Endothelial cell of umbilical vein (primary cell): ENCODE measurements at regions not wholly inside any gene's neighbourhood (a gene's known extent, or its start where the extent isn't known, plus 50 kb on each side); places are given as distances from the start of the nearest gene placed in this dataset.

Experiments
- BruUV-seq: library from RNA; stranded (reverse); fragments of 400-500 nt; replicated peaks from 2 replicates; lab custom pipeline; 2021; lab: Mats Ljungman, UMichigan
- CTCF ChIA-PET: fragments of 300-600, 350-600 bp; sonication (Branson Sonifier 250); formaldehyde crosslinking; loops from one replicate; lab custom pipeline; 2021; ENCODE audit warnings: antibody characterized with exemption, inconsistent platforms; lab: Charles Lee
- POLR2A ChIA-PET: fragments of 300-600, 350-600 bp; sonication (Branson Sonifier 250); formaldehyde crosslinking; loops from one replicate; lab custom pipeline; 2021; ENCODE audit warnings: antibody characterized with exemption, inconsistent platforms; lab: Charles Lee
- DNase-seq: peaks from one replicate; pipeline ENCODE4 v3.0.0-alpha.2; 2011; ENCODE audit warnings: low read depth, low spot score
- FAIRE-seq: peaks from 2 replicates; lab custom pipeline; 2011; peaks lifted over from hg19 to GRCh38; lab: Jason Lieb, UNC
- H2AFZ ChIP-seq: 2 replicates; pipeline ENCODE4 v1.6.0; 2012; ENCODE audit warnings: low read depth, low read length, control low read depth, inconsistent platforms
- H3K27ac ChIP-seq: 2 replicates; pipeline ENCODE4 v1.5.1; 2011; ENCODE audit warnings: low read depth, mild to moderate bottlenecking, control low read depth, low read length, moderate library complexity; ENCODE audit not compliant: insufficient read depth
- H3K27me3 ChIP-seq, 2 experiments: 2 replicates each; pipeline versions ENCODE4 v1.6.0 to v1.6.1; 2011; ENCODE audit warnings: low read length in 2 of 2, mixed read lengths in 1 of 2; ENCODE audit not compliant: control insufficient read depth in 2 of 2, insufficient read depth in 2 of 2
- H3K36me3 ChIP-seq, 2 experiments: 2 replicates in 1 of 2; 3 replicates in 1 of 2; pipeline ENCODE4 v1.5.1; 2011; ENCODE audit warnings: low read length in 2 of 2, mild to moderate bottlenecking in 1 of 2, moderate library complexity in 1 of 2; ENCODE audit not compliant: control insufficient read depth in 2 of 2, insufficient read depth in 2 of 2; ENCODE audit errors: extremely low read depth in 1 of 2
- H3K4me1 ChIP-seq: 3 replicates; pipeline ENCODE4 v1.5.1; 2011; ENCODE audit warnings: mild to moderate bottlenecking, low read length; ENCODE audit not compliant: control insufficient read depth, insufficient read depth; ENCODE audit errors: extremely low read depth
- H3K4me2 ChIP-seq: 2 replicates; pipeline ENCODE4 v1.6.1; 2011; ENCODE audit warnings: low read length, control low read depth, mixed read lengths; ENCODE audit not compliant: insufficient read depth
- H3K4me3 ChIP-seq, 3 experiments: fragments of 200-600 bp in 1 of 3; sonication (generic), shearing (Covaris generic) in 1 of 3; replicated peaks in 1 of 3; 2 replicates each; pipeline ENCODE4 v1.5.1; 2011 to 2016; ENCODE audit warnings: control low read depth in 3 of 3, low read length in 3 of 3, mild to moderate bottlenecking in 2 of 3, inconsistent platforms in 1 of 3, low read depth in 1 of 3, moderate library complexity in 1 of 3; ENCODE audit not compliant: insufficient read depth in 1 of 3
- H3K79me2 ChIP-seq: 2 replicates; pipeline ENCODE4 v1.6.0; 2012; ENCODE audit warnings: low read length, inconsistent platforms; ENCODE audit not compliant: control insufficient read depth, insufficient read depth
- H3K9ac ChIP-seq: replicated peaks from 2 replicates; pipeline ENCODE3; 2011; ENCODE audit warnings: low read length, control low read depth; ENCODE audit not compliant: insufficient read depth; ENCODE audit errors: extremely low read depth
- H3K9me1 ChIP-seq: replicated peaks from 3 replicates; pipeline ENCODE4 v1.6.0; 2011; ENCODE audit warnings: mild to moderate bottlenecking, low read length; ENCODE audit not compliant: control insufficient read depth, insufficient read depth; ENCODE audit errors: extremely low read depth
- H3K9me3 ChIP-seq: replicated peaks from 2 replicates; pipeline ENCODE4 v1.5.1; 2012; ENCODE audit warnings: low read length, inconsistent platforms; ENCODE audit not compliant: control insufficient read depth, insufficient read depth
- H4K20me1 ChIP-seq: replicated peaks from 2 replicates; pipeline ENCODE3; 2011; ENCODE audit warnings: mild to moderate bottlenecking, low read length; ENCODE audit not compliant: control insufficient read depth, insufficient read depth; ENCODE audit errors: extremely low read depth
- CTCF ChIP-seq, 2 donors: IDR thresholded peaks; 1 replicate in 1 of 2; 2 replicates in 1 of 2; pipeline ENCODE4 v1.5.1; 2011; ENCODE audit warnings: low read length in 2 of 2, mild to moderate bottlenecking in 2 of 2, moderate library complexity in 2 of 2, control low read depth in 1 of 2, inconsistent platforms in 1 of 2, low read depth in 1 of 2; ENCODE audit not compliant: insufficient read depth in 1 of 2; ENCODE audit errors: extremely low read depth in 1 of 2
- EZH2 ChIP-seq: IDR thresholded peaks from 2 replicates; pipeline ENCODE4 v1.6.1; 2012; ENCODE audit warnings: borderline replicate concordance, low read depth, mild to moderate bottlenecking, moderate library complexity, low read length, inconsistent platforms; ENCODE audit not compliant: severe bottlenecking
- FOS ChIP-seq: IDR thresholded peaks from 2 replicates; pipeline ENCODE4 v1.6.1; 2011; ENCODE audit warnings: mild to moderate bottlenecking, low read length, moderate library complexity, borderline replicate concordance; ENCODE audit not compliant: insufficient read depth
- POLR2AphosphoS5 ChIP-seq: IDR thresholded peaks from 2 replicates; pipeline ENCODE4 v1.6.1; 2012; ENCODE audit warnings: low read depth, mild to moderate bottlenecking, control low read depth, low read length, moderate library complexity; ENCODE audit not compliant: insufficient read depth
- dilution Hi-C: fragments of 300-500 bp; cut with MboI; formaldehyde crosslinking; loops from one replicate; pipeline ENCODE4 v1.15.0; 2019; ENCODE audit warnings: low sequenced_read_pairs; ENCODE audit not compliant: extremely low pct_ligation_motif_present
- intact Hi-C: fragments of 100-400 bp; cut with micrococcal nuclease; formaldehyde crosslinking; loops from one replicate; pipeline ENCODE4 v1.10.0; 2022

- no TSS peak for BruUV-seq
- dilution Hi-C loops = no loop called here
- CTCF ChIA-PET = no interaction called here
Observed at GRCh38 chr5:54676481-54677340, 159.2 kb downstream of the SNX18 start.

More at GRCh38 chr5:54676481-54677340, 159.2 kb downstream of the SNX18 start:
- intact Hi-C loops = no loop called here
- Histone ChIP-seq H3K36me3 (no peaks in the 10 kb centered on the region), H3K4me2 (no peak overlapping the region), H3K9ac (no peak overlapping the region), H3K4me3 (no peak overlapping the region), H2AFZ (no peak overlapping the region), H3K27me3 (peaks cover 3 to 14% of the 10 kb centered on the region in 2 experiments), H3K9me1 (no peaks in the 10 kb centered on the region), H3K9me3 (no peaks in the 10 kb centered on the region), H4K20me1 (no peaks in the 10 kb centered on the region), H3K27ac (no peak overlapping the region), H3K79me2 (no peaks in the 10 kb centered on the region), H3K4me1 (no peaks in the 10 kb centered on the region)
- POLR2A ChIA-PET = no interaction called here
- FAIRE-seq = no peak
- DNase-seq = no peak
- no peak for TF ChIP-seq POLR2AphosphoS5
- TF ChIP-seq EZH2 = no peak
- TF ChIP-seq CTCF (IDR thresholded peaks at IDR 0.05; ENCODE audit: extremely low read depth in 1 of 2, insufficient read depth in 1 of 2, low read depth in 1 of 2, low read length in 2 of 2) = no peak
- no peak for TF ChIP-seq FOS
